Chondrocyte (in vitro differentiated cells): ENCODE measurements at regions not wholly inside any gene's neighbourhood (a gene's known extent, or its start where the extent isn't known, plus 50 kb on each side); places are given as distances from the start of the nearest gene placed in this dataset.
"Not testable (repeated sequence)": the region's sequence is repeated elsewhere in the genome, so short reads cannot be mapped to it uniquely, and the experiment has no call there.

ENCODE experiments used
- DNase-seq: peaks from one replicate; pipeline ENCODE4 v3.0.0; 2021; ENCODE audit warnings: mixed read lengths, low spot score
- H3K27ac Mint-ChIP-seq: one replicate; pipeline ENCODE4 v1.8.0; 2021; ENCODE audit warnings: mild to moderate bottlenecking, moderate library complexity, mixed read lengths; ENCODE audit not compliant: unreplicated experiment
- H3K27me3 Mint-ChIP-seq: 2 replicates; pipeline ENCODE4 v1.8.0; 2021; ENCODE audit warnings: low read depth, mixed read lengths
- H3K36me3 Mint-ChIP-seq: 2 replicates; pipeline ENCODE4 v1.8.0; 2021; ENCODE audit warnings: low read depth, mixed read lengths
- H3K4me1 Mint-ChIP-seq: 2 replicates; pipeline ENCODE4 v1.8.0; 2021; ENCODE audit warnings: low read depth, mild to moderate bottlenecking, mixed read lengths
- H3K4me3 Mint-ChIP-seq: one replicate; pipeline ENCODE4 v1.8.0; 2021; ENCODE audit warnings: mild to moderate bottlenecking, moderate library complexity, mixed read lengths; ENCODE audit not compliant: unreplicated experiment
- H3K9me3 Mint-ChIP-seq: 2 replicates; pipeline ENCODE4 v1.8.0; 2021; ENCODE audit warnings: low read depth, mixed read lengths
- TF ChIP-seq, protein P1 (sequence below): fragments of 200-600 bp; sonication (generic); IDR thresholded peaks from 2 replicates; pipeline ENCODE4 v1.5.0; 2021; ENCODE audit warnings: antibody characterized with exemption, mild to moderate bottlenecking, moderate library complexity

DNA sequence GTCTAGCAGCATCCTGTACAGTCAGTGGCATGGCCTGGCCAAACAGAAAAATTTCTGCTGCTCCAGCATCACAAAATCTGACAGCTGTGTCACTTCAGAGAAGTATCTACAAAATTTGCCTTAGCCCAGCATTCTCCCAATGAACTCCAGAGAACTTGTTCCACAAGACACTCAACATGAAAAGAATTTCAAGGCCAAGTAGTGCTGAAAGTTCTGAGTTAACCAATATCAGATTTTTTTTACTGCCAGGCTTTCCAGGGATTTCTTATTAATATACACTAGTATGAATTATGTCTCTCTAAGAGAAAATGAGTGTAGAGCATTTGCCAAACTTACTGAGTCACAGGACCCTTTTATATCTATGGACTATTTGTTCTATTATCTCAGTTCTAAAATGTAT lies 68.8 kb downstream of the OR5AK2 start:
- no peak overlapping the region for H3K4me3 Mint-ChIP-seq
- no peak for DNase-seq
- no peak overlapping the region for H3K27ac Mint-ChIP-seq
- no peaks in the 10 kb centered on the region for H3K4me1 Mint-ChIP-seq
- peaks cover 19% of the 10 kb centered on the region for H3K27me3 Mint-ChIP-seq
- peaks cover 6% of the 10 kb centered on the region for H3K9me3 Mint-ChIP-seq
- TF ChIP-seq, protein P1, sequence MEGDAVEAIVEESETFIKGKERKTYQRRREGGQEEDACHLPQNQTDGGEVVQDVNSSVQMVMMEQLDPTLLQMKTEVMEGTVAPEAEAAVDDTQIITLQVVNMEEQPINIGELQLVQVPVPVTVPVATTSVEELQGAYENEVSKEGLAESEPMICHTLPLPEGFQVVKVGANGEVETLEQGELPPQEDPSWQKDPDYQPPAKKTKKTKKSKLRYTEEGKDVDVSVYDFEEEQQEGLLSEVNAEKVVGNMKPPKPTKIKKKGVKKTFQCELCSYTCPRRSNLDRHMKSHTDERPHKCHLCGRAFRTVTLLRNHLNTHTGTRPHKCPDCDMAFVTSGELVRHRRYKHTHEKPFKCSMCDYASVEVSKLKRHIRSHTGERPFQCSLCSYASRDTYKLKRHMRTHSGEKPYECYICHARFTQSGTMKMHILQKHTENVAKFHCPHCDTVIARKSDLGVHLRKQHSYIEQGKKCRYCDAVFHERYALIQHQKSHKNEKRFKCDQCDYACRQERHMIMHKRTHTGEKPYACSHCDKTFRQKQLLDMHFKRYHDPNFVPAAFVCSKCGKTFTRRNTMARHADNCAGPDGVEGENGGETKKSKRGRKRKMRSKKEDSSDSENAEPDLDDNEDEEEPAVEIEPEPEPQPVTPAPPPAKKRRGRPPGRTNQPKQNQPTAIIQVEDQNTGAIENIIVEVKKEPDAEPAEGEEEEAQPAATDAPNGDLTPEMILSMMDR = no peak
- H3K36me3 Mint-ChIP-seq = peaks cover 3% of the 10 kb centered on the region

DNA sequence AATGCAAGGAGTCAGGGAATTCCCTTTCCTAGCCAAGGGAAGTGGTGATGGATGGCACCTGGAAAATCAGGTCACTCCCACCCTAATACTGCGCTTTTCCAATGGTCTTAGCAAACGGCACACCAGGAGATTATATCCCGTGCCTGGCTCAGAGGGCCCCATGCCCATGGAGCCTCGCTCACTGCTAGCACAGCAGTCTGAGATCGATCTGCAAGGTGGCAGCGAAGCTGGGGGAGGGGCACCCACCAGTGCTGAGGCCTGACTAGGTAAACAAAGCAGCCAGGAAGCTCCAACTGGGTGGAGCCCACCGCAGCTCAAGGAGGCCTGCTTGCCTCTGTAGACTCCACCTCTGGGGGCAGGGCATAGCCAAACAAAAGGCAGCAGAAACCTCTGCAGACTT lies 74.2 kb downstream of the OR5AK2 start:
- Mint-ChIP-seq H3K27me3 (peaks cover 24% of the 10 kb centered on the region), H3K9me3 (peaks cover 20% of the 10 kb centered on the region)
- not testable (repeated sequence) for H3K27ac Mint-ChIP-seq, H3K36me3 Mint-ChIP-seq, DNase-seq, H3K4me3 Mint-ChIP-seq, H3K4me1 Mint-ChIP-seq

DNA sequence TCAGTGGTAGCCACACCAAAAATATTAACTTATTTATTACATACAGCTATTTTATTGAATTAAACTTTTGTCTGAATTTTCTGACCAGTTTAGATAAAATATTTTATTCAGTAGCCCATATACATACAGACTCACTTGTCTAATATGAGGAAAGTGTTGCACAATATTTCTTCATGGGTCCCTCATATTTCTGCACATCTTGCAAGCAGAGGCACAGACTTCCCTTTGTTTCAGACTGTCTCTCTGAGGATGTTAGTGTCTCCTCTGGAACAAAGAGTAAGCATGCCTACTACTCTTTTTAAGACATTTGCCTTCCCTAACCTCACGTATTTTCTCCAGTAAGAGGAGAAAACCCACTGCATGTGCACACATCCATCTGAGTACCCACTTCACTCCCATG lies 81.2 kb downstream of the OR5AK2 start:
- TF ChIP-seq, protein P1 = no peak

DNA sequence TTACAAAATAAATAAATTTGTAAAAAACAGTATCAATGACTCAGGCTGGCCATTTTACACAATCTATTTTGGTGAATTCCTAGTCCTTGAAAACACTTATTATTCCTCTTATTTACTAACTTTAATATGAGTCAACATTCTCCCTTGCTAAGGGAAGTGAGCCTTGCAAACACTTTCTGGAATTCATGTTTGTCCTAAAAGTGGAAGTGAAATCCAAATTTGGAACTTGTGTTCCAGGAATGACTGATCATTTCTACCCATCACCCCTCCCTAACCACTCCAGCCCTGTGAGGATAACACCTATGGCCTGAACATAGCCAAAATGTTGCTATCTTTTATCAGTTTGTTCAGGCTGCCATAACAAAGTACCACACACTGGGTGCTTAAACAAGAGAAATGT lies 83.1 kb downstream of the OR5AK2 start:
- peaks cover 44% of the 10 kb centered on the region for H3K4me1 Mint-ChIP-seq
- H3K4me3 Mint-ChIP-seq = no peak overlapping the region
- H3K36me3 Mint-ChIP-seq = no peaks in the 10 kb centered on the region
- H3K27ac Mint-ChIP-seq = peak overlapping the region; percentile 71
- no peak for DNase-seq
- peaks cover 5% of the 10 kb centered on the region for H3K9me3 Mint-ChIP-seq
- no peaks in the 10 kb centered on the region for H3K27me3 Mint-ChIP-seq
- TF ChIP-seq, protein P1 = no peak

More for the DNA sequence above, 81.2 kb downstream of the OR5AK2 start:
- H3K4me3 Mint-ChIP-seq = no peak overlapping the region
- H3K27me3 Mint-ChIP-seq = peaks cover 9% of the 10 kb centered on the region
- H3K27ac Mint-ChIP-seq = no peak overlapping the region
- peaks cover 36% of the 10 kb centered on the region for H3K4me1 Mint-ChIP-seq
- H3K36me3 Mint-ChIP-seq = peaks cover under 1% of the 10 kb centered on the region
- H3K9me3 Mint-ChIP-seq = peaks cover 6% of the 10 kb centered on the region
- DNase-seq = no peak

DNA sequence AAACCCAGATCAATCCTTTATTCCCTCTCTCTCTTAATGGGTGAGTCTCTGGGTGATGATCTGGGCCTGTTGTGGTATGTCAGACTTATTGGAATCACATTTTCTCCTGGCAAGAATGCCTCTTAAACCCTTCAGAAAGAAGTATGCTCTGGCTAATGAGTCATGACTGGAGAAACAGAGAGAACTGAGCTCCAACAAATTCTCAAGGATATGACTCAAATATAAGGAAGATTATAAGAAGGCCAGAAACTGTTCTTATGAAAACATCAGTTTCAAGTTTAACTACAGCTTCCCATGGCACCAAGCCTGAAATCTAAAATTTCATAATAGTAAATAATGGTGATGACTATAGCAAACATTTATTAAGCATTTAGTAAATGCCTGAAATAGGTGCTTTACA lies 83.9 kb downstream of the OR5AK2 start:
- TF ChIP-seq, protein P1 = no peak
- Mint-ChIP-seq H3K4me3 (no peak overlapping the region), H3K9me3 (peaks cover 5% of the 10 kb centered on the region), H3K4me1 (peaks cover 44% of the 10 kb centered on the region), H3K27me3 (no peaks in the 10 kb centered on the region), H3K27ac (peak overlapping the region; percentile 71), H3K36me3 (no peaks in the 10 kb centered on the region)
- no peak for DNase-seq

DNA sequence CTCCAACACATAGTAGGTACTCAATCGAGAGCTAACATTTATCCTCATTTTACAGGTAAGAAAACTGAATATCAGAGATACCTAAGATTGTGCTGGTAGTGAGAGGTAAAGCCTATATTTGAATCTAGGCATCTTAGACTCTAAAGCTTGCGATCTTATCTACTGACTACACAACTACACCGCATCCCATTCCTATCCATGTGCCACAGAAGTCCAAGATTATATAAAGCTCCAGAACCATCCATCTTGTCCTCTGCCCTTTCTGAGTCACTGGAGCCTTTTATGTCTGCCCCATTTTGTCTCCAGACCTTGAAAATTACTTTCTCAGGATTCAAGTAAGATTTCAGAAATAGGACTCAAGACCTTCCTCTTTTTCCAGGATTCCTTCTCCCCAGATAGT lies 84.4 kb downstream of the OR5AK2 start:
- DNase-seq = no peak
- peak overlapping the region; percentile 71 for H3K27ac Mint-ChIP-seq
- TF ChIP-seq, protein P1 = no peak

More for the DNA sequence above, 84.4 kb downstream of the OR5AK2 start:
- H3K36me3 Mint-ChIP-seq = no peaks in the 10 kb centered on the region
- no peaks in the 10 kb centered on the region for H3K27me3 Mint-ChIP-seq
- peaks cover 3% of the 10 kb centered on the region for H3K9me3 Mint-ChIP-seq
- H3K4me1 Mint-ChIP-seq = peaks cover 44% of the 10 kb centered on the region
- no peak overlapping the region for H3K4me3 Mint-ChIP-seq
